Cerebellar cortex (tissue), 1 donor: ENCODE measurements at regions not wholly inside any gene's neighbourhood (a gene's known extent, or its start where the extent isn't known, plus 50 kb on each side); places are given as distances from the start of the nearest gene placed in this dataset.

Experiments used
- DNase-seq: peaks from one replicate; pipeline ENCODE4 v3.0.0-alpha.2; 2015; ENCODE audit warnings: low spot score

DNA sequence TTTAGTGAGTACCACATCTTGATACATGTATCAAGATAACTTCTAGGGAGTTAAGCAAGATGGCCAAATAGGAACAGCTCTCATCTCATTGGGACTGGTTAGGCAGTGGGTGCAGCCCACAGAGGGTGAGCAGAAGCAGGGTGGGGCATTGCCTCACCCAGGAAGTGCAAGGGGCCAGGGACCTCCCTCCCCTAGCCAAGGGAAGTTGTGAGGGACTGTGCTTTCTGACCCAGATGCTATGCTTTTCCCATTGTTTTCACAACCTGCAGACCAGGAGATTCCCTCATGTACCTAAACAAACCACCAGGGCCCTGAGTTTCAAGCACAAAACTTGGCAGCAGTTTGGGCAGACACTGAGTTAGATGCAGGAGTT is 665.0 kb upstream of the CBLB start:
- no peak for DNase-seq

DNA sequence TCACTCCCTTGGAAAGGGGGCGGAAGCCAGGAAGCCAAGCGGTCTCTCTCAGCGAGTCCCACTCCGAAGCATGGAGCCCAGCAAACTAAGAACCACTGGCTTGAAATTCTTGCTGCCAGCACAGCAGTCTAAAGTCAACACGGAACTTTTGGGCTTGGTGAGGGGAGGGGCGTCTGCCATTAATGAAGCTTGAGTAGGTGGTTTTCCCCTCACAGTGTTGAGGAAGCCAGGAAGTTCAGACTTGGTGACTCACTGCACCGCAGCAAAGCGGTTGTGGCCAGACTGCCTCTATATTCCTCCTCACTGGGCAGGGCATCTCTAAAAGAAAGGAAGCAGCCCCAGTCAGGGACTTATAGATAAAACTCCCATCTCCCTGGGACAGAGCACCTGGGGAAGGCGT is 665.4 kb upstream of the CBLB start:
- DNase-seq: no peak

DNA sequence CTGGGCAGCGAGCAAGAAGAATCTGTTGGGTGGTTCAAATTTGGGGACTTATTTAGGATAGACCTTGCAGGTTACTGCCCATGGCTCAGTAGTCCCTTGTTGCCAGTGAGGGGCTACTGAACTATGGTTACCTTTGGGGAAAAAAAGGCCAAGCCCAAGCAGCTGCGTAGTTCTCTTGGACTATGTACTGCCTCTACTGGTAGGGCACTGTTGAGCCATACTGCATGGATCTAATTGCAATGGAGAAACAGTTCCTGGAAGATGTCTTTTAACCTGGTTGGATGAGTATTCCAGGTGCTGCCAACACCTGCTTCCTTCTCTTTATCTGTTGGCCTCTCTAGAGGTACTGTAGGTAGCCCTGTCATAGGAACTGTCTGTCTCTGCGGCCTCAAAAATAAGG is 671.9 kb upstream of the CBLB start:
- no peak for DNase-seq

DNA sequence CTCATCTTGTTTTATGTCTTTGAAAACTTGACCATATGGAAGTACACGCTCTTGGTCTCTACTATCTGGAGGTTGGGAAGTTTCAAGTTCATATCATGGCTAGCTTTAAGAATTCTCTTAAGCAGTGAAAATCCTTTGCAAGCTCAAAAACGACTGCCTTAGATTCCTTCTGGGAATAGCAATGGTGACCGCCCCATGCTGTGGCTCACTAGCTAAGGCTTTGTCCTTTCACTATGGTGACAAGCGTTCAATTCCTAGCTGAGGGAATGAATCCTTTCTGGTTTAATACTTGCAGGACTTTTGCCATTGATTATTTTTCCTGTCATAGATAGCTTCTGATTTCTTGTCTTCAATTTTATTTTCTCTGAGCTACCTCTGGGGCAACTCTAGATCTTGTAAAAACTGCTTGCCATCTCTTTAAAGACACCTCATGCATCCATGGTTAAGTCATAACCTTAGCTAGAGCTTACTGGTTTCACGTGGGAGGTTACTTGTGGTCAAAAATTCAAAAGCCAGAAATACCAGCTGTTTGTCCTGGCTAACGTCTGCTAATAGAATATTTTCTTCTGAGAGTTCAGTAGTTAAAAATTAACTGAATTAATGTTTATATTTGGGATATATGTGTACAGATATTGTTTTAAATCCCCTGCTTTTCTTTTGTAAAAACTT is 673.4 kb upstream of the CBLB start:
- DNase-seq: no peak

DNA sequence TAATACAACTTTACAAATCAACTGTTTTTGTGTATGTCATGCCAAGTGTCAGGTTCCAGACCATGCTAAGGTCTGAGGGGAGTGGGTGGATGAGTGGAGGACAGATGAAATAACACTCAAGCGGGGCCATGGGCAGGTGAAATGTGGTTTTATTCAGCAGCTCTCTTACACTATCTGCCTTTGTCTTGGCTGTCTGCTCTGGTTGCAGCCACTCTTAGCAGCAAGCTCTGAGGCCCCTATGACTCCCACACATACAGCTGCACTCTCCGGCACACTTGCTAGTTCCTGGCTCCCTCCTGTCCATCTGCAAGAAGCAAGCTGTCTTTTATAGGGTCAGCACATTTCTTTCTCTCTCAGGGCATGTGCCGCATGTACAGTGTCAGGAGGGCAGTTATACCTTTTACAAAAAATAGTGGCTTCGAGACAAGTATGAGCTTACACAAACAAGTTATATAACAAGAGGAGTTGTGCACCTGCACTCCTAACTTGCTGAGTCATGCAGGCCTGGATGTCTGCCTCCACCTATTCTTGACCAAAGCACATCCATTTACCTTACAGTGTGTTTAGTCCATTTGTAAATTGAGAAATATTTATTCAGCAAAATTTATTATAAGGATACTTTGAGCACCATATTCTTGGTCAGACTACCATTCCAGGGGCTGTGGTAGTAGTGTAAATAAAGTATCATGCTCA is 683.7 kb upstream of the CBLB start:
- DNase-seq: no peak

DNA sequence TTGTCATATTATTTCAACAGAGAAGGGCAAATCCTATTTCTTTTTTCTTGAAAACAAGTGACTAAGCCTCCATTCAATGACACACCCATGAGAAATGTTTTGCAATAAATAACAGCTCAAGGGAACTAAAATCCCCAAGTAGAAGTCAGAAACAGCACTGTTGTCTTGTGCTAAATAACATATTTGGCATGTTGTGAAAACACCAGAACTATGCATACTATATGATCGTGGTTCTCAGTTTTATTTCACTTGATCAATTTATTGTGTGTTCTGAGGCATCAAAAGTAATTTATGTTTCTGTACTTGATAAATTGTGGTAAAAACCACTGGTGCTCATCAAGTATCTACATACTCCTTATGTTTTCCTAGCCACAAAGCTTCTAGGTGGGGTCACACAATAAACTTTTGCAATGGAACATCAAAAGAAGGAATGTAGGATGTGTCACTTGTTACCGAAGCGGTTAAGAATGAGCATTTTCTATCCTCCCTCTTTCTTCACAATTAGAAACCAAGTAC is 691.7 kb upstream of the CBLB start:
- no peak for DNase-seq

DNA sequence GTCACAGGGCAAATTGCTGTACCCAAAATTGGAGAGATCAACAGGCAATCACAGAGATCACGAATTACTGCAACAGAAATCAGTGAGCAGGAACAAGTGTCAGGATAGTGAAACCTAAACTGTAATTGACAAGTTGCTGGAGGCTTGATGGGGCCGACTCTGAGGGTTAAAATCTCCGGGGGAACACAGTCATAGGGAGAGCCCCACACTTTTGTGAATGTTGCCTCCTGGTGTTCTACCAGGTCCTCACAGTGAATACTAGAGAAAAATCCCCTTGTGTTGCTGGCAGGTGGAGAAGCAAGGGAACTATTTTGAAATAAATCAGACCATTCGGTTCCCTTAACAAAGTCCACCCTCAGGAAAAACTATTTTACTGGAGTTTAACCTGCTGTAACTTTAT is 697.5 kb upstream of the CBLB start:
- DNase-seq: no peak

DNA sequence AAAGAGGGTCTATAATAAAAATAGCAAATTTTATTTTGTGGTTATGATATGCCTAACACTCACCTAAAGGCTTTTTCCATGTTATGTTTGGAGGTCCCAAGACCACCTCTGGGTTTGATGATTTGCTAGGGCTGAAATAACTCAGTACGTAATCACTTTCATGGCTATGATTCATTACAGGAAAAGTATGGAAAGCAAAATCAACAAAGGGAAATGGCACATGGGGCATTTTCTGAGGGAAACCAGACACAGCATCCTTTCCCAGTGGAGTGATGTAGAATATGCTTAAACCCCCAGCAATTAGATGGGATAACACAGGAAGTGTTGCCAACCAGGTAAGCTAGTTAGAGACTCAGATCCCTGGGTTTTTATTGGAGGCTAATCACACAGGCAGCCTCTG is 701.6 kb upstream of the CBLB start:
- DNase-seq: no peak

DNA sequence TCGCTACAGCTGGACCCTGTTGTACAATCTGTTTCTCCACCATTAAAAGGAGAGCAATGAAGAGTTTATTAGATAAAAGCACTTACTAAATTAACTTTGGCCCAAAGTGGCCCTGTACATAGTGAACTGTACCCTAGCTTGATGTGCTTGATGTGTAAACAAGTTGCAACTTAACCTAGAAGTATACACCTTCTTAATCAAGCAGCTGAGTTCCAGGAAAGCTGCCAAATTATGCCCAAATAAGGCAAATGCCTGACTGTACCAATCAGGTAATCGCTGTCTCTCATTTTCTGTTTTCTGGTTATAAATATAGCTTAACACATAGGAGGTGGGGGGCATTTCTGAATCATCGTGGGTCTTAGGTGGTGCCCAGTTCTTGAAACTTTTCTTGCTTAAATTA is 704.8 kb upstream of the CBLB start:
- no peak for DNase-seq

DNA sequence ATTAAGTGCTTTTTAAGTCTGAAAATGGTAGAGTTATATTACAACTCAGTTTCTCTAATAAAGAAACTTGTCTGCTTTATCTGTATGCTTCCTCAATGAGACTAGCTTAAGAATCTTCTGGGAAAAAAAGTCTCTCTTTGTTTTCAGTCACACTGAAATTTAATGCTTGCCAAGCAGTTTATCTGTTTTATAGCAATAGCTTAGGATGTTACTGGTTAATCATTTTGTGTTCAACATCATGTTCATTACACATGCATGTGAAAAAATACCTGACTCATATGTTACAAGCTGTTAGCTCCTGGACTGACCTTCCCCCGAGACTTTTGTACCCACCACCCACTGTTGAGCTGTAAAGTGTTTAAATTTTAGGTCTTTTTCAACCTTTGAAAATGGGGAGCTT is 706.2 kb upstream of the CBLB start:
- DNase-seq: no peak

DNA sequence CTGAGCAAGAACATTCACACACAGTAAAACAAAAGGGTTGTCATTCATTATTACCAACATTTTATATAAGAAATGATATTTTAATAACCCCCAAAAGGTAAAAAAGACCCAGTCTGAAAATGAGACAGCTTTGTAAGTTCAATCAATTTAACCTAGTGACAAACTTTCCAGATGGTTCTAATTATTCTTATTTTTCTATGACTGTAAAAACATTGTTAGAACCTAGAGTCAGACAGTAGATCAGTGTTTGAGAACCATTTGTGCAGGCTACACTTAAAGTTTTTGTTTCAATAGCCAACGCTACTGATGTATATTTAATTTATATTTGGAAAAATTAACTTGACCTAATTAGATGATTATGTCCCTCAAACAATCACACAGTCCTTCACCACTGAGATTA is 708.4 kb upstream of the CBLB start:
- no peak for DNase-seq

DNA sequence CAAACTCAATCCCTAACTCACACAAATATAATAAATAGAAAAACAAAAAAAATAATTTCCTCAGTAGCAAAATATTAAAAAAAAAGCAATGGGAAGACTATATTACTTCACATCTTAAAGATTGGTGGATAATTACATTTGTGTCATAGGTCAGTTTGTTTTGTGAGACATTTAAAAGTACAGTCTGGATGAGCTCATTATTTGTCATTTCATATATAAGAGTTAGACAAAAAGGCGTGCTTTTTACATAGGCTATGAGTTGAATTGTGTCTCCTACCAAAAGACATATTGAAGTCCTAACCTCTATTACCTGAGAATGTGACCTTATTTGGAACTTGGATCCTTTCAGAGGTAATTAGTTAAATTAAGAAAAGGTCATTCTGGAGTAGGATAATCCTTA is 710.1 kb upstream of the CBLB start:
- DNase-seq: no peak

DNA sequence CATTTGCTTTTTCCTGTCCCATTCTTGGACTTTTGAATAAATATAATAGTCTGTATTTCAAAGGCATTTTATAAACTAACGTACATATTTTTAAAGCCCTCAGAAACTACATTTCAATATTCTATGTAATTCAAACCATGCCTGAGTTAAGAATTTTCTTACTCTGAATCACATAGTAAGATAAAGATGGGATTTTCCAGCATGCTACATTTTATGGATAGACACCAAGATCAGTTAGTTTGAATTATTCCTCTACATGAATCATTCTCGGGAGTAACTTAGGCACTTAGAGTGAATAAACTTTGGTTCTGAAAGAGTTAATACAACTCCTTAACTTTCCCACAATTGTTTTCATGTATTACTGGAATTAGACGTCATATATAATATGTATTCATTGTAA is 713.3 kb upstream of the CBLB start:
- no peak for DNase-seq

DNA sequence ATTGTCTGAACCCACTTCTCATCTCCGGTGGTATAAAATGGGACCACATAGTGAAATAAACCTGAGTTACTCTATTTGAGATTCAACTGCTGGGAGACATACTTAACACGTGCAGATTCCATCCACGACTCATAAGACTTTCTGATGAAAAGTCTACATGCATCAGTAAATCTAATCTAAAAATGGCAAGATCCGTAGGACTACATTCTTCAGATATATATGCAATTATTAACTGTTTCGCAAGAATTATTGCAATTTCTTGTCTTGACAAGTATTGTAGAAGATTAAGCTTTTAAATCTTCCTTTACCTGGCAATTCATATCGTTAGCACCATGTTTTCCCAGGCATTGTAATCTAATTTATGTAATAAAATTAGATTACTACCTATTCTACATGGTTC is 718.7 kb upstream of the CBLB start:
- DNase-seq: no peak

DNA sequence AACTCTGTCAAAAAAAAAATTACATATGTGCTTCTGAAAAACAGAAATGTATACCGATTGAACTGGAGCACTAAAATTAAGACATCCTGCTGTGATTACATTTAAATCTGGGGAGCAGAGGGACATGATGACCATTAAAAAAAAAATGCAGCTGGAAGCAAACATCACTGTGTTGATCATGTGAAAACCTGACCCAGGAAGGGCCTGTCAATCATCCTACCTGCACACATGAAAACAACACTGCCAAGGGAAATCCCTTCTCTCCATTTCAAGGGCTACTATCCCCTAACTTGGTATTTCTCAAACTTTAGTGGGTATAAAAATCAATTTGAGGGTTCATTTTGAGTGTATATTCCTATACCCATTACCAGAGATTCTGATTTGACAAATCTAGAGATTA is 719.9 kb upstream of the CBLB start:
- DNase-seq: no peak

DNA sequence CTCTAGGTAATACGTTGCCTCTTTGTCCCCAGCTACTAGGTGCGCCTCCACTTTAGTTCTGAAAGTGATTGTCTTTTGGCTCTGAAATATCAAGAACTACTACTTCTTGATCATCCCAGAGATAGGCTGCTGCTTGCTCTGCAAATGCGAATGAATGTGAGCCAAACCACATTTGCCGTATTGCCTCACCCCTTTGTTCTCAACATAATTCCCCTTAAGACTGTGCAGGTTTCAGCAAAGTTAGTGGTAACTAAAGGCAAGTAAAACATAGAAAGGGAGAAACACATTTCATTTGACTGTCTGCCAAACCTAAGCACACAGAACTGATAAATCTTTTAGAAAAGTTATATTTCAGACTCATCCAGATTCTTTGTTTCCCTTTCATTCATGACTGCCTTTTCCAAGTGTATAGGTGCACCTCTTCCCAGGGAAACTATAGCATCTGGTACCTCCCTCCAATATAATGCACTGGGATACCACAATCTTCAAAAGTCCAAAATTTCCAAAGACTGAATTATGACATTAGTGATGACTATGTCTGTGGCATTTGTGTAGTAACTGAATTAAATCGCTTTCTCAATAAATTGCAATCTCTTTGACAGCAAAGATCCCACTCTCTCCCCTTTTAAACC is 720.6 kb upstream of the CBLB start:
- DNase-seq: no peak

DNA sequence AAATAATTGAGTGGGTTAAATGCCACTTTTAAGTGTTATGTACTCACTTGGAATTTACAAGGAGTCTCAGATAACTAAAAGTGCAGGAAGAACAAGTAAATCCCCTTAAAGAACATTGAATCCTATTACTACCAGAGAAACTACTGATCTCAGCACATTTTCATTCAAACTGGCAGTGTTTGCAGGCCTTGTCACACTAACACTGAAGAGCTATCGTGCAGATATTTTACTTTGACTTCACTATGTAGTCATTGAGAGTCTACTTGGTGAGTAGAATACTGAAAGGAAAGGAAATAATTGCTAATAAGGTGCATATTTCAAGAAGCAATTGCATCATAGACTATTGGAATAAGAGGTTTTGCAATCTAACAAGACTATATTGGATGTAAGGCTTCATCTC is 721.4 kb upstream of the CBLB start:
- DNase-seq: no peak

DNA sequence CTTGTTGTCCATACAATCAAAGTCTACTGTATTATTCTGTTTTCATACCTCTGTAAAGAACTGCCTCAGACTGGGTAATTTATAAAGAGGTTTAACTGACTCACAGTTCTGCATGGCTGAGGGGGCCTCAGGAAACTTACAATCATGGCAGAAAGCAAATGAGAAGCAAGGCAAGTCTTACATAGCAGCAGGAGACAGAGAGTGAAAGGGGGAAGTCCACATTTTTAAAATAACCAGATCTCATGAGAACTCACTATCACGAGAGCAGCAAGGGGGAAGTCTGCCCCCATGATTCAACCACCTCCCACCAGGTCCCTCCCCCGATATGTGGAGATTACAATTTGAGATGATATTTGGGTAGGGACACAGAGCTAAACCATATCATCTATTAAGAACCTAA is 724.6 kb upstream of the CBLB start:
- DNase-seq: no peak

DNA sequence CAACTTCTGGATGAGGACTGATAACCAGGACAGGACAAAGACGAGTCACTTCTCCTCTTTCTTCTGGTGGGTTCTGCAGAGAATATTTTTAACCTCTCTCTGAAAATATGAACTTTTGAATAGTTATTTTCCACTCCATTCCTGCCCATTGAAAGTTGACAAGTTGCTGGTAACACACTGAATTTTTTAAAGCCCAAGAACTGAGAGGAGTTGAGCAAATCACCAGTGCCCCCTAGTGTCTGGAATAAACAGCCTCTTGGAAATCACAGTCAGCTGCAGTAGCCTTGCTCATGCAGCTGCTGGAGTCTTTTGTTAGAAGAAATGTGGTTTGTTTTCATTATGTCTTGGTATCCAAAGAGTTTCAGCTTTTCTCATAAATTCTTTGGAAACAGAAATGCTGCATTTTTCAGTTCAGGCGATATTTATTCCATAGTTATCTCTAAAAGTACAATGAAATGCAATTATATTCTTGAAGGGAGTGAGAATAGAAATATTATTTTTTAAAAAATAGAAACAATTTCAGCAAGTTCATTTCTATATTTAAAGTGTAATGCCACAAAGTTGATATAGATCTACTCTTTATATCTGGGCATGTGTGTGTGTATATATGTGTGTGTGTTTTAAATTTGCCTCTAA is 741.0 kb upstream of the CBLB start:
- DNase-seq: peak; percentile 77

DNA sequence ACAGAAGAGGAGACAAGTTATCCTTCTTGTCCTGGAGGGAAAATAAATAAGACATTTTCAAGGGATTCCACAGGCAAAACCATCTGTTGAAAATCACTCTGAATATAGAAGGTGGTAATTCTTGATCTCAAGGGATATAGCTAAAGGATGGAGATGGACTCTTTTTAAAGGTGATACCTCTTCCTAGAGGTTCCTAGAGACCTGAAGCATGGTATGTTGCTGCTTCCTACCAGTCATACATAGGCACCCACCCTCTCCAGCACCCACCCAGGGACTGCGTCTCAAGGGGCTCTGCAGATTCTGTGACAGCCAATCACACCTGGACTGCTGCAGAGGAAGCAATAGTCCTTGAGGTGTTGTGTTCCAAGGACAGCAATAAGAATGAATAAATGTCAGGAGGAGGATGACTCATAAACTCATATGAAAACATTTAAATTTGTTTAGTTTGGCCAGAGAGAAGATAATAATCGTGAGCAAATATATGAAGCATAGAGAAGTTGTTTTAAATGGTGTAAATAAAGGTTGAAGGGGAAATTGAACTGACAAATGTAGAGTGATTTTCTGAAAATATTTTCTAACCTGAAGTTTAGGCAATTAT is 741.6 kb upstream of the CBLB start:
- DNase-seq: no peak

DNA sequence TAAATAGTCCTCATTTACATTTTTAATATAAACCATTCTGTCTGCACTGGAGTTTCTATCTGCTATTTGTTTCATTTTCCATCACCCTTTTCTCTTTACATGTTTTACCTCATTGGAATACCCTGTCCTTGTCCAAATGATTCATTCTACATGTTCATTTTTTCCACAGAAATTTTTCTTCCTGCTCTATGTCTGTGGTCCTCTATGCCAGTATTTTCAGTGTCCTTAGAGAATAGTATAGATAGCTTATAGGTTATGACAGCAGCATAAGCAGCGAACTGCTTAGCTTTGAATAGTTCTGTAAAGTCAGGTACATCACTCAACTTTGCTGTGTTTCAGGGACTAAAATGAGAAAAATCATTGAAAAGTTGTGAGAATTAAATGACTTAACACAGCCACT is 742.3 kb upstream of the CBLB start:
- no peak for DNase-seq

DNA sequence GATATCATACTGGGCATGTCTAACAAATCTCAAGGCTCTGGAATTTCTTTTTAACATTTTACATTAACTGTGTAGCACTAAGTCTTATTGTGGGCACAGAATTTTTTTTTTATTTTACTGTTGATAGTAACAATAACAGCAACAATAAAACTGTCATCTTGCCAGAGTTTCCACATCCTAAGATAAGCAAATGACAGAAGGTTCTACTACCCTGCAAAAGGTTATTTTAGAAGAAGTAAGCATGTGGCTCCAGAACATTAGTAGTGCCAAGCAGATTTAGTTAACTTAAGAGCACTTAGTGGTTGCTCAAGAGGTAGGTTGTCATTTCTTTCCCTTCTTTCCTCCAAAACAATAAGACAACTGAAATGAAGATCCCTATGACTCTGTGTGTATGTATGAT is 743.0 kb upstream of the CBLB start:
- no peak for DNase-seq

DNA sequence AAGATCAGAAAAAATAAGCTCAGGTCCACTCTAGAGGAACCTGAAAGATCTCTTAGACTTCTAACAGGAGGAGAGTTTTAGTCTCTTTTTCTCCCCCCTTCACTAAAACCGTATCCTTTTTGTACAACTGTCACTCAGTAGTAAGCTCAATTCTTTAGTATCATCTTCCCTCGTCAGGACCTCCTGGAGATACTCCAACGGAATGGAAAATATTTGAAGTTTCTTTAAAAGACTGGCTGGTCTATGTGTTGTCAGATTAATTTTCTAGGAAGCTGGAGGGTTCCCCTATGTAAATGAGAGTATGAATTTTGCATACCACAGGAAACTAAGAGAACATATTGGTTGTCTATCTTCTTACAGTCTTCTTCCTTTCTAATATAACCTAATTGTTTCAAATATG is 747.7 kb upstream of the CBLB start:
- no peak for DNase-seq
